NT2/D1 (cell line): ENCODE measurements at regions not wholly inside any gene's neighbourhood (a gene's known extent, or its start where the extent isn't known, plus 50 kb on each side); places are given as distances from the start of the nearest gene placed in this dataset.

Source experiments
- DNase-seq: peaks from one replicate; pipeline ENCODE4 v3.0.0-alpha.2; 2011; ENCODE audit warnings: low read depth, low spot score
- H3K27me3 ChIP-seq: 2 replicates; pipeline ENCODE4 v1.6.0; 2011; ENCODE audit warnings: mild to moderate bottlenecking; ENCODE audit not compliant: insufficient read length, insufficient read depth
- H3K36me3 ChIP-seq: 2 replicates; pipeline ENCODE4 v1.6.1; 2011; ENCODE audit warnings: mild to moderate bottlenecking, low read length, mixed read lengths; ENCODE audit not compliant: insufficient read depth, insufficient read length
- H3K4me1 ChIP-seq: 2 replicates; pipeline ENCODE4 v1.5.1; 2011; ENCODE audit not compliant: insufficient read depth, insufficient read length
- H3K4me3 ChIP-seq: 2 replicates; pipeline ENCODE4 v1.5.1; 2011; ENCODE audit warnings: low read depth; ENCODE audit not compliant: insufficient read length
- H3K9ac ChIP-seq: 2 replicates; pipeline ENCODE4 v1.6.0; 2011; ENCODE audit warnings: low read depth; ENCODE audit not compliant: insufficient read length
- H3K9me3 ChIP-seq: 2 replicates; pipeline ENCODE4 v1.5.1; 2011; ENCODE audit warnings: mild to moderate bottlenecking, low read length; ENCODE audit not compliant: insufficient read depth
- SUZ12 ChIP-seq: IDR thresholded peaks from 2 replicates; pipeline ENCODE4 v1.6.1; 2011; ENCODE audit not compliant: insufficient read length, insufficient read depth; ENCODE audit errors: extremely low read depth
- YY1 ChIP-seq: IDR thresholded peaks from 2 replicates; pipeline ENCODE4 v1.6.1; 2011; ENCODE audit not compliant: insufficient read length, insufficient read depth
- ZNF274 ChIP-seq: IDR thresholded peaks from 2 replicates; pipeline ENCODE4 v1.6.1; 2011; ENCODE audit warnings: mild to moderate bottlenecking, low read depth, low read length

GRCh38 chr6:6746333-6746969 lies 157.9 kb downstream of the LY86 start:
- Histone ChIP-seq H3K27me3 (no peaks in the 10 kb centered on the region), H3K4me1 (peaks cover 5% of the 10 kb centered on the region), H3K9me3 (peaks cover 5% of the 10 kb centered on the region; the same call in 1 of the 2 replicates), H3K36me3 (no peaks in the 10 kb centered on the region), H3K9ac (no peak overlapping the region), H3K4me3 (no peak overlapping the region)
- TF ChIP-seq ZNF274 = no peak
- TF ChIP-seq YY1 = no peak
- no peak for TF ChIP-seq SUZ12
- no peak for DNase-seq

DNA sequence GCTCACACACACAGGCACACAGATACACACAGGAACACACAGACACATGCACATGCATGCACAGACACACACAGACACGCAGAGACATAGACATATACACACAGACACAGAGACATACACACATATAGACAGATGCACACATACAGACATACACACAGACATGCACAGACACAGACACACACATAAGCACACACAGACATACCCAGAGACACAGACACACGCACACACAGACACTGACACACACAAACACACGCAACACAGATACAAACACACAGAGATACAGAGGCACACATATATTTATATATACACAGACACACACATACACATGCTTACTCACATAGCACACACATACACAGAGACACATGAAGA lies 158.4 kb downstream of the LY86 start:
- TF ChIP-seq ZNF274 (no peak), SUZ12 (no peak), YY1 (no peak)
- no peak overlapping the region for H3K4me3 ChIP-seq
- no peaks in the 10 kb centered on the region for H3K27me3 ChIP-seq
- no peak for DNase-seq
- H3K9ac ChIP-seq = no peak overlapping the region
- H3K36me3 ChIP-seq = no peaks in the 10 kb centered on the region
- H3K9me3 ChIP-seq = peaks cover 5% of the 10 kb centered on the region; the same call in 1 of the 2 replicates
- peaks cover 5% of the 10 kb centered on the region for H3K4me1 ChIP-seq

DNA sequence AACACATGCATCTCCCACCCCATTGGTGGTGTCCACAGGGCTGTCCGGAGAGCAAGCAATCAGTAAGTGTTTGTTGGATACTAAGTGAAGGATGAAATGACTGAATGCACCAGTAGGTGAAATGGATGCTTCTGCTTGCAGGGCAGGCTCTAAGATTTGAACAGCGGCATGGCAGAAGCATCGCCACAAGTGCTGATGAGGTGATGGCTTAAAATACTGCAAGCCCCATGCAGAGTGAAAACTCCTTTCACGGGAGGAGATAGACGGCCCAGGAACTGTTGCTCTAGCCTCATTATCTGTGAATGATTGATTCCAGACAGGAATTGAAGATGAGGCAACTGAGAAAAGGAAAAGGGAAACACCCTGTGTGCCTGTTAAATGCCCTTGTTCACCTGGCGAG lies 158.9 kb downstream of the LY86 start:
- no peaks in the 10 kb centered on the region for H3K36me3 ChIP-seq
- no peak for TF ChIP-seq SUZ12
- no peak for TF ChIP-seq ZNF274
- no peak for TF ChIP-seq YY1
- H3K4me3 ChIP-seq = no peak overlapping the region

DNA sequence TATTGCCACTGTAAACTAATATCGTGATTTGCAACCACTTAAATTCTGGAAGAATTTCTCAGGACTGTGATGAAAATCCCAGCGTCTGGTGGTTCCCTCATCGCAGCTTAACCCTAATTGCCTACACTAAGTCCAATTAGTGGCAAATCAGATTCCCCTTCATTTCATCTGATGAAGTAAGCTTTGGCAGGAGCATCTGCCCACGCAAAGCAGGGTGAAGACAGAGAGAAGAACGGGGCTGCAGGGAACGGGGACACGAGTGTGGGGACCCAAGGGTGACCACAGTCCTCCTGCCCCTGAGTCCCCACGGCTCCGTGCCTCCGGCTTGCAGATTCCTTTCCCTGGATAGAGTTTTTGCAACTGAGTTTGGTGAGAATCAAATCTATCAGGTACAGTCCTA lies 159.5 kb downstream of the LY86 start:
- DNase-seq = no peak
- TF ChIP-seq YY1 = no peak
- Histone ChIP-seq H3K4me3 (no peak overlapping the region), H3K9ac (no peak overlapping the region), H3K9me3 (peaks cover 5% of the 10 kb centered on the region; the same call in 1 of the 2 replicates), H3K4me1 (peaks cover 5% of the 10 kb centered on the region), H3K27me3 (no peaks in the 10 kb centered on the region), H3K36me3 (no peaks in the 10 kb centered on the region)

More for the DNA sequence above, 158.9 kb downstream of the LY86 start:
- H3K4me1 ChIP-seq = peaks cover 5% of the 10 kb centered on the region
- H3K9ac ChIP-seq = no peak overlapping the region
- H3K9me3 ChIP-seq = peaks cover 5% of the 10 kb centered on the region; the same call in 1 of the 2 replicates
- no peak for DNase-seq
- H3K27me3 ChIP-seq = no peaks in the 10 kb centered on the region

GRCh38 chr6:6749702-6750491 lies 161.4 kb downstream of the LY86 start:
- Histone ChIP-seq H3K9ac (peak overlapping the region; percentile 51), H3K4me1 (peaks cover 5% of the 10 kb centered on the region), H3K36me3 (no peaks in the 10 kb centered on the region), H3K27me3 (no peaks in the 10 kb centered on the region), H3K4me3 (no peak overlapping the region), H3K9me3 (peaks cover 5% of the 10 kb centered on the region; the same call in 1 of the 2 replicates)
- DNase-seq = peak; percentile 40
- TF ChIP-seq ZNF274 (no peak), YY1 (no peak), SUZ12 (no peak)

DNA sequence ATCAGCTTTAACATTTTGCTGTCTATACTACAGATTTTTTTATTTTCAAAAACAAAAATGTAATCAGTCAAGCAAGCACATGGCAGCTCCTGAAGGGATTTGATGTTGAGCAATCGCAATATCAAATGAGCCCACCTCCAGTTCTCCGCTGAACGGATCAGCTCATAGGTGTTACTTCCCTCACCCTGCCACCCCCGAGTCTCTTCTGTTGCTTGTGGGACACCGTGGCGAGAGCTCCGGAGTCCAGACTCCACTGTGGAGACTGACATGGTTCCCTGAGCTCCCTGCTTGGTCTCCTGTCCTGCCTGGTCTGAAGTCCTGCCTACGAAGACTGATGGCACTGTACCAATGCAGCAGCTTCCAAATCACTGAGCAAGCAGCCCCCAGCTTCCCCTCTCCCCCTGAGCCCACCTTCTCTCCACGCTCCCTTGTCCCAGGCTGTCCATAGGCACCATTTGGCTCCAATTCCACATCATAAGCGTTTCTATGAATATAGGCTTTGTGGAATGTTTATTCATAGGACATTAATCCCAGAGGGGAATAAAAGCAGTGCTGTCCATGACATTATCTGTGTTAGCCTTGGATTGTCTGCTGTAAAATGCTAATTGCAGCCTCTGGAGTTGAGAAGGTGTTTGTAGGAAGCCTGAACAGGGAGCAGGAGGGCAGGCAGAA lies 162.2 kb downstream of the LY86 start:
- Histone ChIP-seq H3K27me3 (no peaks in the 10 kb centered on the region), H3K4me3 (no peak overlapping the region), H3K9ac (no peak overlapping the region), H3K4me1 (peaks cover 5% of the 10 kb centered on the region), H3K9me3 (no peaks in the 10 kb centered on the region), H3K36me3 (no peaks in the 10 kb centered on the region)
- DNase-seq = no peak
- TF ChIP-seq SUZ12 = no peak

- Histone ChIP-seq H3K36me3 (no peaks in the 10 kb centered on the region), H3K4me1 (peaks cover 5% of the 10 kb centered on the region), H3K27me3 (no peaks in the 10 kb centered on the region), H3K9ac (no peak overlapping the region), H3K9me3 (no peaks in the 10 kb centered on the region), H3K4me3 (no peak overlapping the region)
- no peak for DNase-seq
- no peak for TF ChIP-seq ZNF274
- TF ChIP-seq SUZ12 = no peak
- TF ChIP-seq YY1 = no peak
These were observed 162.7 kb downstream of the LY86 start for GRCh38 chr6:6751266-6751596.
